GM12878 (cell line): ENCODE measurements at regions not wholly inside any gene's neighbourhood (a gene's known extent, or its start where the extent isn't known, plus 50 kb on each side); places are given as distances from the start of the nearest gene placed in this dataset.

ENCODE experiments used
- ATAC-seq: fragments of 200-7000 bp; cut with Tn5 transposase; 3 replicates; pipeline ENCODE4 v1.9.1; 2020; ENCODE audit warnings: mild to moderate bottlenecking, moderate library complexity
- BruUV-seq: library from RNA; stranded (reverse); fragments of 400-500 nt; replicated peaks from 2 replicates; lab custom pipeline; 2021; lab: Mats Ljungman, UMichigan
- CTCF ChIA-PET: fragments of 300-600 bp; sonication (Branson Sonifier 250); formaldehyde crosslinking; extraction: SDS; loops from one replicate; lab custom pipeline; 2021; ENCODE audit warnings: inconsistent platforms; lab: Yijun Ruan, JAX
- POLR2A ChIA-PET: fragments of 350-600 bp; formaldehyde crosslinking; extraction: SDS; loops from one replicate; lab custom pipeline; 2021; ENCODE audit warnings: inconsistent platforms; lab: Charles Lee
- RAD21 ChIA-PET: fragments of 300-600 bp; sonication (Branson Sonifier 250); formaldehyde crosslinking; loops from one replicate; lab custom pipeline; 2023; ENCODE audit warnings: antibody characterized with exemption; ENCODE audit not compliant: unreplicated experiment; lab: Charles Lee
- SMC1A ChIA-PET: fragments of 300-600 bp; sonication (Branson Sonifier 250); formaldehyde crosslinking; loops from one replicate; lab custom pipeline; 2023; ENCODE audit not compliant: unreplicated experiment, uncharacterized antibody; lab: Charles Lee
- DNase-seq: peaks from one replicate; pipeline ENCODE4 v3.0.0-alpha.2; 2011; ENCODE audit warnings: low read depth, low spot score
- FAIRE-seq: peaks from 3 replicates; lab custom pipeline; 2011; peaks lifted over from hg19 to GRCh38; lab: Jason Lieb, UNC
- H2AFZ ChIP-seq: 2 replicates; pipeline ENCODE4 v1.6.0; 2011; ENCODE audit warnings: low read depth, low read length, control low read depth; ENCODE audit not compliant: control insufficient read depth
- H3K27ac ChIP-seq: 2 replicates; pipeline ENCODE4 v1.5.1; 2011; ENCODE audit warnings: control low read depth; ENCODE audit not compliant: control insufficient read depth, insufficient read depth
- H3K27me3 ChIP-seq, 2 experiments: replicated peaks in 1 of 2; 2 replicates each; pipeline versions ENCODE4 v1.6.0 to v1.6.1; 2011; ENCODE audit warnings: low read length in 1 of 2; ENCODE audit not compliant: control insufficient read depth in 2 of 2, insufficient read depth in 2 of 2
- H3K36me3 ChIP-seq, 2 experiments: 2 replicates each; pipeline ENCODE4 v1.5.1; 2011; ENCODE audit warnings: low read length in 1 of 2; ENCODE audit not compliant: control insufficient read depth in 2 of 2, insufficient read depth in 2 of 2
- H3K4me1 ChIP-seq: 2 replicates; pipeline ENCODE4 v1.6.1; 2011; ENCODE audit warnings: mild to moderate bottlenecking, low read length, moderate library complexity, mixed read lengths; ENCODE audit not compliant: control insufficient read depth, insufficient read depth
- H3K4me2 ChIP-seq: 2 replicates; pipeline ENCODE4 v1.6.0; 2011; ENCODE audit warnings: control low read depth; ENCODE audit not compliant: control insufficient read depth, insufficient read depth
- H3K4me3 ChIP-seq: fragments of 200-600 bp; sonication (generic); 2 replicates; pipeline ENCODE4 v1.5.1; 2016
- H3K79me2 ChIP-seq: 2 replicates; pipeline ENCODE4 v1.6.0; 2011; ENCODE audit warnings: low read length; ENCODE audit not compliant: control insufficient read depth, insufficient read depth
- H3K9ac ChIP-seq: 2 replicates; pipeline ENCODE4 v1.8.0; 2011; ENCODE audit warnings: low read length, control low read depth, mixed read lengths; ENCODE audit not compliant: control insufficient read depth, insufficient read depth
- H3K9me3 ChIP-seq: replicated peaks from 3 replicates; pipeline ENCODE4 v1.5.1; 2011; ENCODE audit warnings: mild to moderate bottlenecking, low read length; ENCODE audit not compliant: control insufficient read depth, insufficient read depth
- H4K20me1 ChIP-seq: 2 replicates; pipeline ENCODE4 v1.6.0; 2011; ENCODE audit not compliant: control insufficient read depth, insufficient read depth
- CBFB ChIP-seq: IDR thresholded peaks from 2 replicates; pipeline ENCODE4 v1.6.1; 2016; ENCODE audit warnings: antibody characterized with exemption, low read depth
- CREM ChIP-seq: IDR thresholded peaks from 2 replicates; pipeline ENCODE4 v1.6.1; 2014; ENCODE audit warnings: antibody characterized with exemption, low read depth
- IKZF1 ChIP-seq: fragments of 450-650 bp; conservative IDR thresholded peaks from 2 replicates; pipeline ENCODE4 v1.6.1; 2017; ENCODE audit warnings: antibody characterized with exemption, mild to moderate bottlenecking
- IKZF2 ChIP-seq, 2 experiments: fragments of 450-650 bp; IDR thresholded peaks; 2 replicates each; pipeline ENCODE4 v1.6.1; 2017; ENCODE audit warnings: mild to moderate bottlenecking in 2 of 2, moderate library complexity in 2 of 2
- RAD51 ChIP-seq: fragments of 450-650 bp; IDR thresholded peaks from 2 replicates; pipeline ENCODE4 v1.6.1; 2016; ENCODE audit warnings: moderate library complexity, mild to moderate bottlenecking, inconsistent platforms
- RCOR1 ChIP-seq: conservative IDR thresholded peaks from 2 replicates; pipeline ENCODE4 v1.6.1; 2012; ENCODE audit warnings: low read depth, low read length, improper control_type of control experiment
- SIX5 ChIP-seq: IDR thresholded peaks from 2 replicates; pipeline ENCODE4 v1.6.1; 2011; ENCODE audit warnings: mild to moderate bottlenecking, low read depth, low read length, moderate library complexity; ENCODE audit not compliant: severe bottlenecking
- ZNF217 ChIP-seq: fragments of 450-650 bp; IDR thresholded peaks from 2 replicates; pipeline ENCODE4 v1.6.1; 2017; ENCODE audit warnings: antibody characterized with exemption, mild to moderate bottlenecking
- WGBS: methylation state at CpG from one replicate; pipeline ENCODE4 v1.1.6; 2016; ENCODE audit warnings: low lambda C conversion rate; ENCODE audit not compliant: insufficient replicate concordance, insufficient coverage; ENCODE audit errors: missing lambda C conversion rate; 5-methylcytosine and 5-hydroxymethylcytosine counted together
- in situ Hi-C: fragments of 300-500 bp; cut with MboI; formaldehyde crosslinking; loops from 9 replicates; pipeline ENCODE4 v1.14.3; 2018; ENCODE audit warnings: mixed read lengths
- intact Hi-C: fragments of 100-400 bp; cut with micrococcal nuclease; formaldehyde crosslinking; loops from one replicate; pipeline ENCODE4 v1.14.2; 2022; ENCODE audit not compliant: unreplicated experiment
- TF ChIP-seq, protein P1 (sequence below): IDR thresholded peaks from 2 replicates; pipeline ENCODE4 v1.6.1; 2012; ENCODE audit warnings: low read depth, low read length, improper control_type of control experiment
- TF ChIP-seq, protein P2 (sequence below): fragments of 450-650 bp; IDR thresholded peaks from 2 replicates; pipeline ENCODE4 v1.6.1; 2017; ENCODE audit warnings: antibody characterized with exemption, mild to moderate bottlenecking, moderate library complexity
- TF ChIP-seq, protein P3 (sequence below): IDR thresholded peaks from 2 replicates; pipeline ENCODE4 v1.6.1; 2011; ENCODE audit warnings: borderline replicate concordance, low read depth, mild to moderate bottlenecking, moderate library complexity, mixed read lengths, low read length; ENCODE audit not compliant: insufficient read depth; ENCODE audit errors: extremely low read length
- TF ChIP-seq, protein P4 (sequence below): fragments of 450-650 bp; IDR thresholded peaks from 2 replicates; pipeline ENCODE4 v1.6.1; 2016; ENCODE audit warnings: mild to moderate bottlenecking, moderate library complexity, borderline replicate concordance

DNA sequence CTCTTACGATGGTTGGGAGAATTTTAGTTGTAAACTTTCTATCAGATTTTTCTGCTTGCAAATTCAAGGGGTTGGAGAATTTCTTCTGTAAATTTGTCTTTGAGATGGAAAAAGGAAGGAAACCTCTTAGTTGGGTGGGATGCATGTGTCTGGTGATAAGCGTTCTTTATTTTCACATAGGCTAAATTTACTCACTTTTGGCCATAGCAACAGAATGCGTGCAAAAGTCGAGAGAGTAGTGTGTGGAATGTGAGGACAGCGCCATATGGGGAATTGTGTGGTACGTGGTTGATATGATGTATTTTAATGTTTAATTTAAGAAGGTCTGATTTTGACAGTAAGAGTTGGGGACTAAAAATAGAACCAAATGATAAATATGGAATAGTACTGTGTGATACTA lies 282.2 kb downstream of the TAF11L14 start:
- no TSS peak for BruUV-seq
- no peaks in the 10 kb centered on the region for H4K20me1 ChIP-seq
- no peaks in the 10 kb centered on the region for H3K36me3 ChIP-seq
- H3K9ac ChIP-seq, result no peak overlapping the region
- no peak overlapping the region for H3K27ac ChIP-seq
- ChIA-PET CTCF (no interaction called here), RAD21 (no interaction called here), SMC1A (no interaction called here), POLR2A (no interaction called here)
- no peak for DNase-seq
- H3K9me3 ChIP-seq, result no peaks in the 10 kb centered on the region
- 35% methylated on average over 6 of the region's 6 CpGs for WGBS
- H3K27me3 ChIP-seq, result no peaks in the 10 kb centered on the region
- ATAC-seq, result no peak
- no peak overlapping the region for H2AFZ ChIP-seq
- intact Hi-C loops, result loop anchor here (10.0 kb wide), 1 partner anchor 702 kb away; the partner anchor contains the start of gene BASP1
- no peak for FAIRE-seq
- in situ Hi-C loops, result no loop called here
- H3K4me1 ChIP-seq, result no peaks in the 10 kb centered on the region
- H3K79me2 ChIP-seq, result no peaks in the 10 kb centered on the region
- H3K4me2 ChIP-seq, result no peak overlapping the region
- H3K4me3 ChIP-seq, result no peak overlapping the region
- TF ChIP-seq, protein P1, sequence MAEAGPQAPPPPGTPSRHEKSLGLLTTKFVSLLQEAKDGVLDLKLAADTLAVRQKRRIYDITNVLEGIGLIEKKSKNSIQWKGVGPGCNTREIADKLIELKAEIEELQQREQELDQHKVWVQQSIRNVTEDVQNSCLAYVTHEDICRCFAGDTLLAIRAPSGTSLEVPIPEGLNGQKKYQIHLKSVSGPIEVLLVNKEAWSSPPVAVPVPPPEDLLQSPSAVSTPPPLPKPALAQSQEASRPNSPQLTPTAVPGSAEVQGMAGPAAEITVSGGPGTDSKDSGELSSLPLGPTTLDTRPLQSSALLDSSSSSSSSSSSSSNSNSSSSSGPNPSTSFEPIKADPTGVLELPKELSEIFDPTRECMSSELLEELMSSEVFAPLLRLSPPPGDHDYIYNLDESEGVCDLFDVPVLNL, result no peak
- no peak for TF ChIP-seq SIX5
- no peak for TF ChIP-seq ZNF217
- no peak for TF ChIP-seq IKZF2 (IDR thresholded peaks at IDR 0.05)
- TF ChIP-seq, protein P2, sequence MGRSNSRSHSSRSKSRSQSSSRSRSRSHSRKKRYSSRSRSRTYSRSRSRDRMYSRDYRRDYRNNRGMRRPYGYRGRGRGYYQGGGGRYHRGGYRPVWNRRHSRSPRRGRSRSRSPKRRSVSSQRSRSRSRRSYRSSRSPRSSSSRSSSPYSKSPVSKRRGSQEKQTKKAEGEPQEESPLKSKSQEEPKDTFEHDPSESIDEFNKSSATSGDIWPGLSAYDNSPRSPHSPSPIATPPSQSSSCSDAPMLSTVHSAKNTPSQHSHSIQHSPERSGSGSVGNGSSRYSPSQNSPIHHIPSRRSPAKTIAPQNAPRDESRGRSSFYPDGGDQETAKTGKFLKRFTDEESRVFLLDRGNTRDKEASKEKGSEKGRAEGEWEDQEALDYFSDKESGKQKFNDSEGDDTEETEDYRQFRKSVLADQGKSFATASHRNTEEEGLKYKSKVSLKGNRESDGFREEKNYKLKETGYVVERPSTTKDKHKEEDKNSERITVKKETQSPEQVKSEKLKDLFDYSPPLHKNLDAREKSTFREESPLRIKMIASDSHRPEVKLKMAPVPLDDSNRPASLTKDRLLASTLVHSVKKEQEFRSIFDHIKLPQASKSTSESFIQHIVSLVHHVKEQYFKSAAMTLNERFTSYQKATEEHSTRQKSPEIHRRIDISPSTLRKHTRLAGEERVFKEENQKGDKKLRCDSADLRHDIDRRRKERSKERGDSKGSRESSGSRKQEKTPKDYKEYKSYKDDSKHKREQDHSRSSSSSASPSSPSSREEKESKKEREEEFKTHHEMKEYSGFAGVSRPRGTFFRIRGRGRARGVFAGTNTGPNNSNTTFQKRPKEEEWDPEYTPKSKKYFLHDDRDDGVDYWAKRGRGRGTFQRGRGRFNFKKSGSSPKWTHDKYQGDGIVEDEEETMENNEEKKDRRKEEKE, result no peak
- TF ChIP-seq RCOR1, result no peak
- no peak for TF ChIP-seq RAD51
- no peak for TF ChIP-seq CBFB
- TF ChIP-seq, protein P3, sequence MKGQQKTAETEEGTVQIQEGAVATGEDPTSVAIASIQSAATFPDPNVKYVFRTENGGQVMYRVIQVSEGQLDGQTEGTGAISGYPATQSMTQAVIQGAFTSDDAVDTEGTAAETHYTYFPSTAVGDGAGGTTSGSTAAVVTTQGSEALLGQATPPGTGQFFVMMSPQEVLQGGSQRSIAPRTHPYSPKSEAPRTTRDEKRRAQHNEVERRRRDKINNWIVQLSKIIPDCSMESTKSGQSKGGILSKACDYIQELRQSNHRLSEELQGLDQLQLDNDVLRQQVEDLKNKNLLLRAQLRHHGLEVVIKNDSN, result no peak
- TF ChIP-seq, protein P4, sequence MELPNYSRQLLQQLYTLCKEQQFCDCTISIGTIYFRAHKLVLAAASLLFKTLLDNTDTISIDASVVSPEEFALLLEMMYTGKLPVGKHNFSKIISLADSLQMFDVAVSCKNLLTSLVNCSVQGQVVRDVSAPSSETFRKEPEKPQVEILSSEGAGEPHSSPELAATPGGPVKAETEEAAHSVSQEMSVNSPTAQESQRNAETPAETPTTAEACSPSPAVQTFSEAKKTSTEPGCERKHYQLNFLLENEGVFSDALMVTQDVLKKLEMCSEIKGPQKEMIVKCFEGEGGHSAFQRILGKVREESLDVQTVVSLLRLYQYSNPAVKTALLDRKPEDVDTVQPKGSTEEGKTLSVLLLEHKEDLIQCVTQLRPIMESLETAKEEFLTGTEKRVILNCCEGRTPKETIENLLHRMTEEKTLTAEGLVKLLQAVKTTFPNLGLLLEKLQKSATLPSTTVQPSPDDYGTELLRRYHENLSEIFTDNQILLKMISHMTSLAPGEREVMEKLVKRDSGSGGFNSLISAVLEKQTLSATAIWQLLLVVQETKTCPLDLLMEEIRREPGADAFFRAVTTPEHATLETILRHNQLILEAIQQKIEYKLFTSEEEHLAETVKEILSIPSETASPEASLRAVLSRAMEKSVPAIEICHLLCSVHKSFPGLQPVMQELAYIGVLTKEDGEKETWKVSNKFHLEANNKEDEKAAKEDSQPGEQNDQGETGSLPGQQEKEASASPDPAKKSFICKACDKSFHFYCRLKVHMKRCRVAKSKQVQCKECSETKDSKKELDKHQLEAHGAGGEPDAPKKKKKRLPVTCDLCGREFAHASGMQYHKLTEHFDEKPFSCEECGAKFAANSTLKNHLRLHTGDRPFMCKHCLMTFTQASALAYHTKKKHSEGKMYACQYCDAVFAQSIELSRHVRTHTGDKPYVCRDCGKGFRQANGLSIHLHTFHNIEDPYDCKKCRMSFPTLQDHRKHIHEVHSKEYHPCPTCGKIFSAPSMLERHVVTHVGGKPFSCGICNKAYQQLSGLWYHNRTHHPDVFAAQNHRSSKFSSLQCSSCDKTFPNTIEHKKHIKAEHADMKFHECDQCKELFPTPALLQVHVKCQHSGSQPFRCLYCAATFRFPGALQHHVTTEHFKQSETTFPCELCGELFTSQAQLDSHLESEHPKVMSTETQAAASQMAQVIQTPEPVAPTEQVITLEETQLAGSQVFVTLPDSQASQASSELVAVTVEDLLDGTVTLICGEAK, result no peak
- no peak for TF ChIP-seq IKZF1
- no peak for TF ChIP-seq CREM
